SK-N-SH treated with all-trans-retinoic acid at 6 μM for 48 hours (cell line): ENCODE measurements at regions not wholly inside any gene's neighbourhood (a gene's known extent, or its start where the extent isn't known, plus 50 kb on each side); places are given as distances from the start of the nearest gene placed in this dataset.

ENCODE experiments used
- ATAC-seq: fragments of 200-7000 bp; cut with Tn5 transposase; 3 replicates; pipeline ENCODE4 v1.9.1; 2020; ENCODE audit warnings: mild to moderate bottlenecking, moderate library complexity
- ARNTL ChIP-seq: fragments of 450-650 bp; formaldehyde crosslinking; IDR thresholded peaks from 2 replicates; pipeline ENCODE4 v1.5.0; 2020; ENCODE audit warnings: low read depth, mild to moderate bottlenecking, moderate library complexity, borderline replicate concordance
- BACH2 ChIP-seq: fragments of 250-450 bp; sonication (Bioruptor Pico); IDR thresholded peaks from 2 replicates; pipeline ENCODE4 v1.9.0; 2021; ENCODE audit warnings: mild to moderate bottlenecking, borderline replicate concordance
- CREB5 ChIP-seq: fragments of 250-450 bp; sonication (Bioruptor Pico); IDR thresholded peaks from 2 replicates; pipeline ENCODE4 v1.5.1; 2020; ENCODE audit warnings: low read depth, mild to moderate bottlenecking, moderate library complexity
- CSDC2 ChIP-seq: fragments of 250-450 bp; sonication (Bioruptor Pico); IDR thresholded peaks from 2 replicates; pipeline ENCODE4 v1.5.0; 2020; ENCODE audit warnings: mild to moderate bottlenecking, moderate library complexity
- CSRNP3 ChIP-seq: fragments of 250-450 bp; sonication (Bioruptor Pico); IDR thresholded peaks from 2 replicates; pipeline ENCODE4 v1.5.1; 2021; ENCODE audit warnings: mild to moderate bottlenecking, moderate library complexity
- ESRRG ChIP-seq: fragments of 250-450 bp; sonication (Bioruptor Pico); IDR thresholded peaks from 2 replicates; pipeline ENCODE4 v1.6.1; 2021; ENCODE audit warnings: mild to moderate bottlenecking
- GLIS3 ChIP-seq: fragments of 250-450 bp; sonication (Bioruptor Pico); IDR thresholded peaks from 2 replicates; pipeline ENCODE4 v1.5.0; 2020; ENCODE audit warnings: mild to moderate bottlenecking, moderate library complexity
- OSR1 ChIP-seq: fragments of 250-450 bp; sonication (Bioruptor Pico); IDR thresholded peaks from 2 replicates; pipeline ENCODE4 v1.8.0; 2022; ENCODE audit warnings: moderate library complexity, mild to moderate bottlenecking, inconsistent platforms
- PATZ1 ChIP-seq: fragments of 250-450 bp; sonication (Bioruptor Pico); IDR thresholded peaks from 2 replicates; pipeline ENCODE4 v1.8.0; 2020; ENCODE audit warnings: mild to moderate bottlenecking, moderate library complexity, borderline replicate concordance
- POU6F1 ChIP-seq: fragments of 250-450 bp; sonication (Bioruptor Pico); IDR thresholded peaks from 2 replicates; pipeline ENCODE4 v1.8.0; 2021; ENCODE audit warnings: low read depth, mild to moderate bottlenecking, moderate library complexity, borderline replicate concordance
- RARB ChIP-seq: fragments of 250-450 bp; sonication (Bioruptor Pico); IDR thresholded peaks from 2 replicates; pipeline ENCODE4 v1.8.0; 2021; ENCODE audit warnings: mild to moderate bottlenecking, moderate library complexity
- TCF4 ChIP-seq: fragments of 250-450 bp; sonication (Bioruptor Pico); IDR thresholded peaks from 2 replicates; pipeline ENCODE4 v1.8.0; 2021; ENCODE audit warnings: mild to moderate bottlenecking, moderate library complexity, borderline replicate concordance
- TOX ChIP-seq: fragments of 250-450 bp; sonication (Bioruptor Pico); IDR thresholded peaks from 2 replicates; pipeline ENCODE4 v1.8.0; 2021; ENCODE audit warnings: mild to moderate bottlenecking, moderate library complexity, borderline replicate concordance
- ZC3H10 ChIP-seq: fragments of 250-450 bp; sonication (Bioruptor Pico); IDR thresholded peaks from 2 replicates; pipeline ENCODE4 v1.5.1; 2021; ENCODE audit warnings: mild to moderate bottlenecking, moderate library complexity
- ZFP3 ChIP-seq: fragments of 250-450 bp; sonication (Bioruptor Pico); IDR thresholded peaks from 2 replicates; pipeline ENCODE4 v1.5.0; 2020; ENCODE audit warnings: mild to moderate bottlenecking, moderate library complexity
- ZFP30 ChIP-seq: fragments of 450-650 bp; formaldehyde crosslinking; IDR thresholded peaks from 2 replicates; pipeline ENCODE4 v1.5.0; 2022; ENCODE audit warnings: mild to moderate bottlenecking, moderate library complexity
- ZNF565 ChIP-seq: fragments of 450-650 bp; formaldehyde crosslinking; conservative IDR thresholded peaks from 2 replicates; pipeline ENCODE4 v1.5.0; 2020; ENCODE audit warnings: low read depth, mild to moderate bottlenecking, moderate library complexity
- ZNF70 ChIP-seq: fragments of 450-650 bp; formaldehyde crosslinking; IDR thresholded peaks from 2 replicates; pipeline ENCODE4 v1.5.0; 2020; ENCODE audit warnings: mild to moderate bottlenecking, moderate library complexity
- ZNF8 ChIP-seq: fragments of 450-650 bp; formaldehyde crosslinking; IDR thresholded peaks from 2 replicates; pipeline ENCODE4 v1.5.0; 2020; ENCODE audit warnings: mild to moderate bottlenecking, moderate library complexity

- TF ChIP-seq PATZ1 (no peak), ZNF70 (CRISPR knock-in tag) (no peak), ARNTL (no peak), ZNF565 (CRISPR knock-in tag) (no peak), CREB5 (CRISPR knock-in tag) (no peak), BACH2 (no peak), ZNF8 (CRISPR knock-in tag) (no peak)
Observed at GRCh38 chr7:23963461-23964165, 253.6 kb downstream of the STK31 start (continued).

- no peak for TF ChIP-seq CSDC2
- no peak for TF ChIP-seq ARNTL
- TF ChIP-seq PATZ1 = no peak
- TF ChIP-seq GLIS3 (CRISPR knock-in tag) = no peak
- TF ChIP-seq ZFP30 (CRISPR knock-in tag) = no peak
- ATAC-seq = no peak
Observed at GRCh38 chr7:23964715-23965114, 254.7 kb downstream of the STK31 start.

- TF ChIP-seq CSDC2 (no peak), TOX (CRISPR knock-in tag) (no peak), GLIS3 (CRISPR knock-in tag) (no peak), ARNTL (no peak), RARB (CRISPR knock-in tag) (no peak), ZFP30 (CRISPR knock-in tag) (no peak), POU6F1 (CRISPR knock-in tag) (no peak), CREB5 (CRISPR knock-in tag) (no peak), PATZ1 (no peak), TCF4 (no peak), CSRNP3 (CRISPR knock-in tag) (no peak), OSR1 (CRISPR knock-in tag) (no peak), ZC3H10 (CRISPR knock-in tag) (no peak), ZNF8 (CRISPR knock-in tag) (no peak), ESRRG (CRISPR knock-in tag) (no peak), ZFP3 (CRISPR knock-in tag) (no peak), BACH2 (no peak), ZNF70 (CRISPR knock-in tag) (no peak)
- ATAC-seq = no peak
Observed at GRCh38 chr7:23965296-23965695, 255.3 kb downstream of the STK31 start.
